ENCODE measurements at regions not wholly inside any gene's neighbourhood (a gene's known extent, or its start where the extent isn't known, plus 50 kb on each side); places are given as distances from the start of the nearest gene placed in this dataset.
A peak's percentile ranks its signal among the peaks of the same experiment; 100 is the strongest.

DNA sequence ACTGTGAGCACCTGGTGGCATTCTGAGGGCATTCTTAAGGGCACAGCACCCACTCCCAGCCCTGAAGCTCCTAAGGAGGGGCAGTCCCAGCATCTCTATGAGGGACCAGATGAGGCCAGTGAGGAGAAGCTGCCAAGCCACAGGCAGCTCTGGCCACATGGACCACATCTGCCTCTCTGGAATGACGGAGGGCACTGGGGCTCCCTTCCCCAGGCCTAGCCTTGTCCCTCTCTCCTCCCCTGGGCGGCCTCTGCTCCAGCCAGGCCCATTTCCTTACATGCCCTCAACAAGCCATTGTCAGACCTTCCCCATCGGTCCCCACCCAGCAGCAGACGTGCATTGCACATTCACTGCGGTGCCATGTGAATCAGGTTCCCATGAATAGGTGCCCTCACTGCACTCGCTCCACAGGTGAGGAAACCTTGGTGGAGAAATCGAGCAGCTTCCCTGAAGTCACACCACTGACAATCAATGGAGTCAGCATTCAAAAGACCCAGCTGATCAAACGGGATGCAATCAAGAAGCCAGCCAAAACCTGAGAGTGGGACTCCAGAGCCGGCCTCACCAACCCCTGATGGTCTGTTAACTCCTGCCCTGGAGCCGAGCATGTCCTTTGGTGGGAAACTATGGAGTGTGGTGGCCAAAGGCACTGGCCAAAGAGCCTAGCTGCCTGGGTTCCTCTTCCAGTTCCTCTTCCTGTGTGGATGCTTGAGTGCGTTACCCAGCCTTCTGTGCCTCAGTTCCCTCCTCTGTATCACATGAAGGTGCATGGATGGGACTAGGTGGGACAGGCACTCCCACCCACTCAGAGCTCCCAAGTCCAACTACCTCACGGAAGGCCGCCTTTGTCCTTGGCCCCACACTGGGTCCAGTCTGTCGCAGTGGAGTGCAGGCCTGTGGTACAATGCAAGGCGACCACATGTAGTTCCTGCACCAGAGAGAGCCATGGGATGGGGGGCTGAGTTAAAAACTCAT, 147.3 kb downstream of the ZFP36L2 start:
- Mint-ChIP-seq H3K27me3 (no peaks in the 10 kb centered on the region), H3K27ac (peak overlapping the region; percentile 15), H3K9me3 (no peaks in the 10 kb centered on the region), H3K4me1 (ENCODE audit: low read depth) (peaks cover 67% of the 10 kb centered on the region), H3K36me3 (ENCODE audit: low read depth) (no peaks in the 10 kb centered on the region), H3K4me3 (no peak overlapping the region)
- intact Hi-C loops (cut with micrococcal nuclease): no loop called here

DNA sequence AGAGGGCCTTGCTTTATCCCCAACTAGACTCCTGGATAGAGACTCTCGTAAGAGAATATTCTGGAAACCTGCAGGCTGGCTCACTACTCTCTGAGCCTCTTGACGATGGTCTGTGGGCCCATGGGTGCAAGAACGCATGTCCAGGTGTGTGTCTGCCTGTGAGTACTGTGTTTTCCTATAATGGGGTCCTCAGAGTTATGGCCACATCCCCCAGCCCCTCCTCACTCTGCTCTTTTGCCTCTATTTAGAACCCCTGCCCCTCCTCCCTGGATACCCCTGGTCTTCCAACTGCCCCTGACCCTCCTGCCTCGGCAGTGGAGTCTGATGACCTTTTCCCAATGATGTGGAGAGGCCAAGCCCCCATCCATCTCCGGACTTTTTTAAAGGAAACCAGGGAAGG, 148.1 kb downstream of the ZFP36L2 start:
- H3K9me3 Mint-ChIP-seq: no peaks in the 10 kb centered on the region
- H3K27ac Mint-ChIP-seq: no peak overlapping the region
- no peaks in the 10 kb centered on the region for H3K27me3 Mint-ChIP-seq
- intact Hi-C loops (cut with micrococcal nuclease): no loop called here
- H3K4me1 Mint-ChIP-seq (ENCODE audit: low read depth): peaks cover 67% of the 10 kb centered on the region
- no peaks in the 10 kb centered on the region for H3K36me3 Mint-ChIP-seq (ENCODE audit: low read depth)
- H3K4me3 Mint-ChIP-seq: no peak overlapping the region

DNA sequence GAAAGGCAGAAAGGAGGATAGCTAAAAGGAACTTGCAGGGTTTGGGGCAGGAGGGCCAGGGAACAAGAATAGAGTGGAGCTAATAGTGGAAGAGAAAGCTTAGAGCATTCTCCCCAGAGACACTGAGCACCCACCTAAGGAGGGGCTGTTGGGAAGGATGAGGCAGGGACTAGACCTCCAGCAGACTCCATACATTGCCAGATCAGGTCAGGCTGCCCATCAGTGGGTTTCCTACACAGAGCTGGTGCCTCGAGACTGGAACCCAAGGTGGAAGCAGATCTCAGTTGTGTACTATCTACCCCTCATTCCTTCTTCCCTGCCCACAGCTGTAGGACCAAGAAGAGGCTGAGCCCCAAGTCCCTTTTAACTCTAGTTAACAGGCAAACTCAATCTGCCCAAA, 148.5 kb downstream of the ZFP36L2 start:
- no peaks in the 10 kb centered on the region for H3K36me3 Mint-ChIP-seq (ENCODE audit: low read depth)
- no peak overlapping the region for H3K27ac Mint-ChIP-seq
- no peaks in the 10 kb centered on the region for H3K27me3 Mint-ChIP-seq
- H3K4me3 Mint-ChIP-seq: no peak overlapping the region
- peaks cover 64% of the 10 kb centered on the region for H3K4me1 Mint-ChIP-seq (ENCODE audit: low read depth)
- H3K9me3 Mint-ChIP-seq: no peaks in the 10 kb centered on the region
- intact Hi-C loops (cut with micrococcal nuclease): no loop called here

DNA sequence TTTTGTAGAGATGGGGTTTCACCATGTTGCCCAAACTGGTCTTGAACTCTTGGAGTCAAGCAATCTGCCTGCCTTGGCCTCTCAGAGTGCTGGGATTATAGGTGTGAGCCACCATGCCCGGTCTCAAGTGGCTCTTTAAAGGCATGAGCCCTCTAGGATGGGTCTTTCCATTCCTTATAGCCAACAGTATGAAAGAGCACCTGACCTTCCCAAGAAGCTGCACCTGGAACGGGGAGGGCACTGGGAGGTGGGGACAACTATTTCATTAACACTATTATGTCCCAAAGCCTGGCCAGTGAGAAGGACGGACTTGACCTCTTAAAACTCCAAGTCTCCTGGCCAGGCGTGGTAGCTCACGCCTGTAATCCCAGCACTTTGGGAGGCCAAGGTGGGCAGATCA, 149.7 kb downstream of the ZFP36L2 start:
- H3K27ac Mint-ChIP-seq: no peak overlapping the region
- H3K4me1 Mint-ChIP-seq (ENCODE audit: low read depth): peaks cover 60% of the 10 kb centered on the region
- intact Hi-C loops (cut with micrococcal nuclease): no loop called here
- H3K4me3 Mint-ChIP-seq: no peak overlapping the region
- no peaks in the 10 kb centered on the region for H3K27me3 Mint-ChIP-seq
- no peaks in the 10 kb centered on the region for H3K9me3 Mint-ChIP-seq
- no peaks in the 10 kb centered on the region for H3K36me3 Mint-ChIP-seq (ENCODE audit: low read depth)

DNA sequence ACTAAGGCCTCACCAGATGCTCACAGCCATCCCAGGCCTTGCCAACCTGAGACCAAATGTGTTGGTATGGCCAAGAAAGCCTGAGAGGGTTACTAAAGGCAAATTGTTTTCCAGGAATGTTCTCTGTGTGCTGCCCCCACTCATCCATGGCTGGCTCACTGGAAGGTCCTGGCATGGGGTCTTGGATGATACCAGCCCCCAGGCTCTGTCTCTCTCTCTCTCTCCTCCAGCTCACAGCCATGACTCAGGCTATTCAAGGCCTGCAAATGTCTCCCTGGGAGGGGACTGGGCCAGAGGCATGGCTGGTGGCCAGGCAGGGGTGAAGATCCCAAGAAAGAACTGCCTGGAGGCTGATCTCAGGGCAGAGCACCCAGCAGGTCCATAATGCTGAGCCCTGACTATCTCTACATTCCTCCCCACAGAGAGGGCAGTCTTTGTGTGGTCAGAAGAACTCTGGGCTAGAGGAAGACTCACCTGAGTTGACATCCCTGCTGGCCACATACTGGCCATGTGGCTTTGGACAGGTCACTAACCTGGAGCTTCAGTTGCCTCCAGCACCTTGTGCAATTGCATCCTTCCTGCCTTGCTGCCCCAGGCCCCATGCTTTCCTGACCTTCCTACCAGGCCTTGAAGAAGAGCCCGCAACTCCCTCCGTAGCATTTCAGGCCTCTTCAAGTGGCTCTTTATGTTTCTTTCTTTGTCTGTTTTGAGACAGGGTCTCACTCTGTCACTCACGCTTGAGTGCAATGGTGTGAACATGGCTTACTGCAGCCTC, 150.4 kb downstream of the ZFP36L2 start:
- Mint-ChIP-seq H3K27ac (peak overlapping the region; percentile 26), H3K27me3 (no peaks in the 10 kb centered on the region), H3K36me3 (ENCODE audit: low read depth) (no peaks in the 10 kb centered on the region), H3K4me3 (no peak overlapping the region), H3K4me1 (ENCODE audit: low read depth) (peaks cover 64% of the 10 kb centered on the region), H3K9me3 (no peaks in the 10 kb centered on the region)
- intact Hi-C loops (cut with micrococcal nuclease): no loop called here

DNA sequence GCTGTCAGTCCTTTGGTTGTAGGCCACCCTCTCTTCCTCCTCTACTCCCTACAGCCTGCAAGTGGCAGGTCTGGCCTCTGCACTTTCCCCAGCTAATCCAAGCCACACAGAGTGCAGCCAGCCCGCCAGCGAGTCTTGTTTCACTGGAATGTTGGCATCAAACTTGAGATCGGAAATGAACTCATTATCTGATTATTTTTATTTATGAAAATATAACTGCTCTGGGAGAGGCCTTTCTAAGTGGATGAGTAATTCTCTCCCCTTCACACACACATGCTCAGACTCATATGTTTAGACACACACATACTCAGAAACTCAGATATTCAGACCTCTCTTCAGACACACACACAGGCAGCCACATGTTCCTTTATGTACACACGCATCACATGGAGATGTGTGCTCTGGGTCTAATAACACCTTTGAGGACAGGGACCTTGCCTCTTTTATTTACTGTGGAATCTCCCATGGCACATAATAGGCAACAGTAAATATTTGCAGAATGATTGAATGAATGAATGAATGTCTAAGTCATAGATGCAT, 151.3 kb downstream of the ZFP36L2 start:
- intact Hi-C loops (cut with micrococcal nuclease): no loop called here
- Mint-ChIP-seq H3K27me3 (no peaks in the 10 kb centered on the region), H3K36me3 (ENCODE audit: low read depth) (no peaks in the 10 kb centered on the region), H3K4me3 (no peak overlapping the region), H3K27ac (peak overlapping the region; percentile 52), H3K4me1 (ENCODE audit: low read depth) (peaks cover 69% of the 10 kb centered on the region), H3K9me3 (no peaks in the 10 kb centered on the region)

DNA sequence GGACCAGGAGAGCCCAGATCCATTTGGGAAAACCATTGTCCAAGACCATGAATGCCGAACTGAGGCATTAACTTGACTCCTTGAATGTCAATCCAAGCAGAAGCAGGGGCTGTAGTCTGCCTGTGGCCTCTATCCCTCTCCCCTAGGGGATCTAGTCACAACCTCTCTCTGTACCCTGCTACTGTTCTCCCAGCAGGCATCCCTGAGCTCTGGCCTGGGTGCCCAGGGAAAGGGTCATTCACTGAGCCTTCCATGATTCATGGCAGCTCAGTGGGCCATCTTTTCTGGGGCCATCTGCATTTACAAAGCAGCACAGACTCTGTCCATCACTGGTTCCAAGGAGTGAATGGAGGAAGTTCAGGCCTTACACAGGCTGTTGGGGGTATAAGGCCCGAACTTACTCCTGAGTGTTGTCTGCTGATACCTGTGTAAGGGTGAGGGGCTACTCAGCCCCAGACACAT, 151.8 kb downstream of the ZFP36L2 start:
- no peaks in the 10 kb centered on the region for H3K27me3 Mint-ChIP-seq
- H3K4me3 Mint-ChIP-seq: no peak overlapping the region
- intact Hi-C loops (cut with micrococcal nuclease): loop anchor here (5.0 kb wide), 1 partner anchor 33 kb away; no protein-coding TSS in a partner anchor
- H3K4me1 Mint-ChIP-seq (ENCODE audit: low read depth): peaks cover 68% of the 10 kb centered on the region
- peak overlapping the region; percentile 52 for H3K27ac Mint-ChIP-seq
- no peaks in the 10 kb centered on the region for H3K36me3 Mint-ChIP-seq (ENCODE audit: low read depth)
- H3K9me3 Mint-ChIP-seq: no peaks in the 10 kb centered on the region

DNA sequence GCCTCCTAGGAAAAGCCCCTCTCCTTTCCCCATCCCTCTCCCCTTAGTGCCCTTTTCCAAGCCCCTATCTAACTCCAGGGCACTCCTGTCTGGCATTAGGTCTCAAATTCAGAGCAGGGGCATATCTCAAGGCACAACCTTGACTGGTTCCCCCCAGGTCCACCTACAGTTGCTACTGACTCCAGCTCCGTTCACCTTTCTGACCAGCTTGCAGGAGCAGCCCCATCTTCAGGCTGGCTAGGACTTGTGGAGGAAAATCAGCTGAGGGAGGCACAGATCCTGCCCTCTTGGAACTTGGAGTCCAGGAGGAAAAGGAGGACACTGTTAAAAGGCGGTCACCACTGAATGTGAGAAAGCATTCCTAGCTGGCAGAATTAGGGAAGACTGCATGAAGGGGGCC, 152.4 kb downstream of the ZFP36L2 start:
- Mint-ChIP-seq H3K27me3 (no peaks in the 10 kb centered on the region), H3K9me3 (no peaks in the 10 kb centered on the region), H3K36me3 (ENCODE audit: low read depth) (no peaks in the 10 kb centered on the region), H3K27ac (peak overlapping the region; percentile 33), H3K4me3 (no peak overlapping the region), H3K4me1 (ENCODE audit: low read depth) (peaks cover 63% of the 10 kb centered on the region)
- intact Hi-C loops (cut with micrococcal nuclease): loop anchor here (5.0 kb wide), 1 partner anchor 33 kb away; no protein-coding TSS in a partner anchor

DNA sequence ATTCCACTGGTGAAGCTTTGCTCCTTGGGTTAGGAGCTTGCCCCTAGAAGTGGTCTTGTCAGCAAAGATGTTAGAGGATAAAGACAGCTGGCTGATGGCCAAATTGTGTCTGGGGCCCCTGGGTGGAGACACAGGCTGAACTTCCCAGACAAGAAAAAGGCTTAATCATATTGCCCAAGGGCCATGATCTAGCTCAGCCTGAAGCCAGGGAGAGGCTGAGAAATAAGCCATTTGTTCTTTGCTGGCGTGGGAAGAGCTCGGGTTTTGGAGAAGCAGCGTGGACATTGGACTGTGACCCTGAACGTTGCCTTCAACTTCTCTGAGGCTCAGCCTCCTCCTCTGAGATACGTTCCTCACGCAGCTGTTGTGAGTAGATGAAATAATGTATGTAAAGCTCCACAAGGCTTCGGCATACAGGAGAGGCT, 153.0 kb downstream of the ZFP36L2 start:
- Mint-ChIP-seq H3K27me3 (peaks cover 4% of the 10 kb centered on the region), H3K9me3 (no peaks in the 10 kb centered on the region), H3K27ac (peak overlapping the region; percentile 33), H3K4me1 (ENCODE audit: low read depth) (peaks cover 58% of the 10 kb centered on the region), H3K4me3 (no peak overlapping the region), H3K36me3 (ENCODE audit: low read depth) (no peaks in the 10 kb centered on the region)
- intact Hi-C loops (cut with micrococcal nuclease): loop anchor here (5.0 kb wide), 1 partner anchor 34 kb away; no protein-coding TSS in a partner anchor

DNA sequence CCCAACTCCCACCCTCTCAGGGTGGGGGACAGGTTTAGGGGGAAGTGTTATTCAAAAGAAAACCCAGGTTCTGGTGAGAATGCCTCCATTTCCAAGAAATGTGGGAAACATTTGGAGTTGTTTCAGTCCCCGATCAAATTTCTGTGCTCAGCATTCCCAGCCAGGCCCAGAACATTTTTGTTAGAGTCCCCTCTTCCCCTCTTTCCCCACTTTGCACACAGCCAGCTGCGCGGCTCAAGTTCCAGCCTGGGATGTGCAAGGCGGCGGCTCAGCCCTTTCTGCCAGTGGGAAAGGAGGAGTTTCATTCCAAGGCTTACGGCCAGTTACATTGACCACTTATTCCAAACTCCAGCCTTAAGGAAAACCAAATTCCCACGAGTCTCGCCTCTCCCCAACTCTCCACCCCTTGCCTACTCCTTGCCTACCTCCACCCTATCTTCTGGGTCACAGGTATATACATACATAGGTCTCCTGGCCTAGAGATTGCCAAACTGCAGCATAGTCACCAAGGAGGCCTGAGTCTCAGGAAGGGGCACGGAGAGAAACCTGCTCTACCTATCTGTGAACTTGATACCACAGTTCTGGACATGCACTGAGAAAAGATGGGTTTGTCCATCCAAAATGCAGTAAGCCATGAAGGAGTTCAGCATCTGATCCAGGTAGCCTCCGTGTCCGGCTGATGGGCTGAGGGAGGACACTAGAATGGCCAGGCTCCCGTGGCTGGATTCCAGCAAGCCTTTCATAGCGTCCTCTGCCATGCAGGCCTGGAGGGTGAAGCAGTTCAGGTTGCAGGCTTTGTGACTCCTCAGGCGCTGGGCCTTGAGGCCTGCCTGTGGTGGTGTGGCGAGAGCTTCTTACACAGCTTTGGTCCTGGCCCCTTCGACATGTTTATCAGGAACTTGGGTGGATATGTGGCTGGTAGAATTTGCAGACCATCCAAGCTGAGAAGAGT, 154.5 kb downstream of the ZFP36L2 start:
- H3K27me3 Mint-ChIP-seq: peaks cover 8% of the 10 kb centered on the region
- no peak overlapping the region for H3K27ac Mint-ChIP-seq
- no peak overlapping the region for H3K4me3 Mint-ChIP-seq
- intact Hi-C loops (cut with micrococcal nuclease): loop anchor here (5.0 kb wide), 1 partner anchor 35 kb away; no protein-coding TSS in a partner anchor
- H3K4me1 Mint-ChIP-seq (ENCODE audit: low read depth): peaks cover 56% of the 10 kb centered on the region
- H3K36me3 Mint-ChIP-seq (ENCODE audit: low read depth): no peaks in the 10 kb centered on the region
- no peaks in the 10 kb centered on the region for H3K9me3 Mint-ChIP-seq

DNA sequence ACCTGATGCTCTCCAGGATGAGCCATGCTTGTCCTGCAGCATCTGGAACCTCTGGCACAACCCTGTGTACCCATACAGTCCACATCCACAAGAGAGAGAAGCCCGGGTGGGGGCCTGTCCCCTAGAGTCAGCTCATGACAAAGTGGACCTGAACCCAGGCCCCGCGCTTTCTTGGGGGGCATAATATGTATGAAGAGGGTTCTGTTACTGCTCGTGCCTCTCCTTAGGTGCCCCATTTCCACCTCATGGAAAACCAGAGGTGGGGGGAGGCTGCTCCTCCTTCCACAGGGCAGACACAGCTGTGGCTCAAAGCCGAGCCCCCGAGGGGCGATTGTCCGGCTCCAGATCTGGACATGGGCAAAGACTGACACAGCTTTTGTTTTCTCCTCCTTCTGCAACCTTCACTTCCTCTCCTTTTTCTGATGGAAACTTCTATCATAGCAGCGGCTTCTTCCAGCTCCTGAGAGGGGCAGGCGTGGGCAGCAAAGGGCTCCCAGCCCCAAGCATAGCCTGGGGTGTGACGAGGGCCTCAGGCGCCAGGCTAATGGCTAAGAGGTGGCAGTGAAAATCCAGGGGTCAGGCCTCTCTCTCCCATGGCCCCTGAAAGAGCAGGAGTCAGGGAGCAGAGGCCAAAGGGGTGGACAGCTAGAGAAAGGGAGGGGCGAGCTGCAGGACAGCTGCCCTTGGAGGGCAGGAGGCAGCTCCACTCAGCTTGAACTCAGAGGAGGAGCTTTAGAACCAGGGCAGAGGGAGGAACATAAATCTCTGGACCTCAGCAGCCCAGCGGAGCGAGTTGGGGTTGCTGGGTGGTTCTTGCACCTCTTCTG, 155.5 kb downstream of the ZFP36L2 start:
- Mint-ChIP-seq H3K4me3 (no peak overlapping the region), H3K27ac (peak overlapping the region; percentile 67), H3K4me1 (ENCODE audit: low read depth) (peaks cover 65% of the 10 kb centered on the region), H3K36me3 (ENCODE audit: low read depth) (no peaks in the 10 kb centered on the region), H3K9me3 (no peaks in the 10 kb centered on the region), H3K27me3 (peaks cover 12% of the 10 kb centered on the region)
- intact Hi-C loops (cut with micrococcal nuclease): loop anchor here (5.0 kb wide), 1 partner anchor 36 kb away; no protein-coding TSS in a partner anchor

DNA sequence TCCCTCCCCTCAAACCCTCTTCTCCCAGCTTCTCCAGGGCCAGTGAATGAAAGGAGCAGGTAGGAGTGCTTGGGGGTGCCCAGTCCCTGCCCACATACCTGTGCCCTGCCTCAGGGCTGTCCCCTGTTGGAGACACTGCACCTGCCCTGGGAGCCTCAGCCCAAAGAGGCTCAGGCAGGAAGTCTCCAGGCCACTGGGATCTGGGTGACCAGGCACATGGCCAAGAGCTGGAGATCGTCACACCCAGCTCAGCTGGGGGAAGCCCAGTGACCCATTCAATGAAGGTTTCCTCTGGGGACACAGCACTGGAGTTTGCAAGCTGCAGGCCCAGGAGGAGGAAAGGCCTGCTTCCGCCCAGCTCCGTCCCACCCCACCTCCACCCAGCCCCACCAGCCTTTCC, 156.4 kb downstream of the ZFP36L2 start:
- no peaks in the 10 kb centered on the region for H3K9me3 Mint-ChIP-seq
- H3K27me3 Mint-ChIP-seq: peaks cover 12% of the 10 kb centered on the region
- H3K4me3 Mint-ChIP-seq: no peak overlapping the region
- peaks cover 65% of the 10 kb centered on the region for H3K4me1 Mint-ChIP-seq (ENCODE audit: low read depth)
- H3K36me3 Mint-ChIP-seq (ENCODE audit: low read depth): no peaks in the 10 kb centered on the region
- intact Hi-C loops (cut with micrococcal nuclease): loop anchor here (5.0 kb wide), 1 partner anchor 37 kb away; no protein-coding TSS in a partner anchor
- peak overlapping the region; percentile 67 for H3K27ac Mint-ChIP-seq
